GM21576 (cell line): ENCODE measurements at regions not wholly inside any gene's neighbourhood (a gene's known extent, or its start where the extent isn't known, plus 50 kb on each side); places are given as distances from the start of the nearest gene placed in this dataset.
"Not testable (repeated sequence)": the region's sequence is repeated elsewhere in the genome, so short reads cannot be mapped to it uniquely, and the experiment has no call there.

ENCODE experiments used
- ATAC-seq: cut with Tn5 transposase; IDR thresholded peaks from one replicate; pipeline ENCODE4 v1.9.1; 2021; ENCODE audit warnings: mild to moderate bottlenecking, moderate library complexity; ENCODE audit not compliant: unreplicated experiment

- no peak for ATAC-seq
Measured at GRCh38 chr3:178099274-178099673, 437.0 kb upstream of the KCNMB2 start.

DNA sequence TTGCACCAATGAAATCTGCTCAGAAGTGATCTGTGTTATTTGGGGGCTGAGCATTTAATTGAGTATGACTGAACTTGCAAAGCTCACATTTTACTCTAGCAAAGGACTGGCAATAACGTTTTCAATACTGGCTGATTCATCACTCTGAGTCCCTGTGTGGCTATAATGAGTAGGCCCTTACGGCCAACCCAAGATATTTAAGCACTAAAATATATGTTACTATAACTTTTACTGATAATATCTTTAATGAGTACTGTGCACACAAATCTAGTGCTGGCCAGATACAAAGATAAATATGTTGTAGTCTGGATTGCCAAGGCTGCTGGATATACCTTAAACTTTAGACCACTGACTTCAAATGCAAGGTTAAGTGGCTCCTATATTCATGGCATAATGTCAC, 436.4 kb upstream of the KCNMB2 start:
- no peak for ATAC-seq

GRCh38 chr3:178100908-178101307, 435.3 kb upstream of the KCNMB2 start:
- no peak for ATAC-seq

GRCh38 chr3:178103140-178103539, 433.1 kb upstream of the KCNMB2 start:
- ATAC-seq: no peak

DNA sequence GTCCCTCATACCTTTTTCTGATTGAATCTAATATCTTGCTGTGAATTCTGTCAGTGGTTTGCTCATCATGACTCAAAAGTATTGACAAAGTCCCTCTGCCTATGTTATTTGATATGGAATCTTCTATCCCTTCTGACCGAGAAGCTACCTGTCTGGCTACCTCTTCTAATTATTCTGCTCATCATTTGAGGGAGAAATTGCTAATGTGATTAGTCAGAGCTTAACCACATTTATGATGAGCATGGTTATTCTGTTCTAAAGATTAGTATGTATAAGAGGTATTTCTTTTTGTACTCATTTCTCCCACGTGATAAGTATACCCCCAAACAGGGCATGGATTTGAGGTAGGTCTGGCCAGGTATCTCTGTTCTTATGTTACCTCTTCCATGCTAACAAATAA, 428.4 kb upstream of the KCNMB2 start:
- no peak for ATAC-seq

- ATAC-seq: no peak
Measured at GRCh38 chr3:178109691-178110090, 426.5 kb upstream of the KCNMB2 start.

- ATAC-seq: no peak
Measured at GRCh38 chr3:178112134-178112533, 424.1 kb upstream of the KCNMB2 start.

DNA sequence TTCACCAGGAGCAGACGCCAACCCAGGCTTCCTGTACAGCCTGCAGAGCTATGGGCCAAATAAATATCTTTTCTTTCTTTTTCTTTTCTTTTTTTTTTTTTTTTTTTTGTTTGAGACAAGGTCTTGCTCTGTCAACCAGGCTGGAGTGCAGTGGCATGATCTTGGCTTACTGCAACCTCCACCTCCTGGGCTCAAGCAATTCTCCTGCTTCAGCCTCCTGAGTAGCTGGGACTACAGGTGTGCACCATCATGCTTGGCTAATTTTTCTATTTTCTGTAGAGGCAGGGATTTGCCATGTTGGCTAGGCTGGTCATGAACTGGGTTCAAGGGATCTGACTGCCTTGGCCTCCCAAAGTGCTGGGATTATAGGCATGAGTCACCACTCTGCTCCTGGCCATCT, 423.7 kb upstream of the KCNMB2 start:
- not testable (repeated sequence) for ATAC-seq

GRCh38 chr3:178117641-178118040, 418.6 kb upstream of the KCNMB2 start:
- ATAC-seq: no peak

DNA sequence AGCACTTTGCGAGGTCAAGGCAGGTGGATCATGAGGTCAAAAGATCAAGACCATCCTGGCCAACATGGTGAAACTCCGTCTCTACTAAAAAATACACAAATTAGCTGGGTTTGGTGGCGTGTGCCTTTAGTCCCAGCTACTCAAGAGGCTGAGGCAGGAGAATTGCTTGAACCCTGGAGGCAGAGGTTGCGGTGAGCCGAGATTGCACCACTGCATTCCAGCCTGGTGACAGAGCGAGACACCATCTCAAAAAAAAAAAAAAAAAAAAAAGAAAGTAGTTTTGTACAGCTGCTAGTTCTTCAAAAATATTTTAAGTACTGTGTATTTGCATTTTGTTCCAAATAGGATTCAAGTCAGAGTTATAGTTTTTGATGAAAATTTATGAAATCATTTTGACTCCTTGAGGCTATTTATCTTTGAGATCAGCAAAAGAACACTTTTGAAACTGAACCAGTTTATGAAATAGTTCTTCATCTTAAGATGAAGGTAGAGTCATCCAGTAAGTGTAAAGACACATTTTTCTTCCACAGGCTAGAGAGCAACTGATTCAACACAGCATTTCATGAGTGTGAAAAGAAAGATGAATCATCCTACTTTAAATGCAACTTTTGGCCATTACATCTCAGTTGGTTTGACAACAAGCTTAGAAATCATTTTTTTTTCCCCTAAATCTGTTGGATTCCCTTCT, 416.5 kb upstream of the KCNMB2 start:
- ATAC-seq: not testable (repeated sequence)

GRCh38 chr3:178120367-178120766, 415.9 kb upstream of the KCNMB2 start:
- ATAC-seq: no peak

DNA sequence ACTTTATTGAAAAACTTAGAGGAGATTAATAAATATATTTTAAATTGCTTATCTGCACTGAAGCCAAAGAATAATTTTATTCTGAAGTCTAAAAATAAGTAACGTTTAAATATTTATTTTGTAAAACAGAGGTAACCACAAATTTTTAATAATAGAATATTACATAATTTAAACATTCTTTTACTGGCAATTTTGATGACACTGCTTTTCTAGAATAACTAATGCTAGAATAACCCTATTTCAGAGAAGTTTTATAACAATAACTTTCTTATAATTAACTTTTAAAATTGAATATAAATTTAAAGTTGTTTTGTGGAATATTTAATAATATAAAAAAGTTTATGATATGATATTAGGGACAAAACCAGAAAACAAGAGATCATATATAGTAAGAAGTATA, 409.6 kb upstream of the KCNMB2 start:
- no peak for ATAC-seq

DNA sequence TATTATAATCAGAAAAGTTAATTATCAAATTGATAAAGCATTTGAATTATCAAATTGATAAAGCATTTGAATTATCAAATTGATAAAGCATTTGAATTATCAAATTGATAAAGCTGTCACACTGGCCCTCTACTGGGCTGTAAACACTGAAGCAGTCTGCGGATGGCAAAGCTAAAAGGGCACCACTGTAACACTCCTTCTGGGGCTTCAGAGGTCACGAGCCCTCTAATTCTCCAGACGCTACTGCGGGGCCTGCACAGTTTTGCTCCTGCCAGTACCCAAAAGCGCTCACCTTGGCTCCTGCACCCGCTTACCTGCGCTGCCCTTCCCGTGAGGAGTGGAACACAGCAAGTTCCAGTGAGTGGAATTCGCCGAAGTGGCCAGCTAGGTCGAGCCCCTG, 409.0 kb upstream of the KCNMB2 start:
- ATAC-seq: no peak

- ATAC-seq: no peak
Measured at GRCh38 chr3:178129109-178129508, 407.1 kb upstream of the KCNMB2 start.

- ATAC-seq: no peak
Measured at GRCh38 chr3:178131801-178132200, 404.4 kb upstream of the KCNMB2 start.

- no peak for ATAC-seq
Measured at GRCh38 chr3:178137206-178137605, 399.0 kb upstream of the KCNMB2 start.

DNA sequence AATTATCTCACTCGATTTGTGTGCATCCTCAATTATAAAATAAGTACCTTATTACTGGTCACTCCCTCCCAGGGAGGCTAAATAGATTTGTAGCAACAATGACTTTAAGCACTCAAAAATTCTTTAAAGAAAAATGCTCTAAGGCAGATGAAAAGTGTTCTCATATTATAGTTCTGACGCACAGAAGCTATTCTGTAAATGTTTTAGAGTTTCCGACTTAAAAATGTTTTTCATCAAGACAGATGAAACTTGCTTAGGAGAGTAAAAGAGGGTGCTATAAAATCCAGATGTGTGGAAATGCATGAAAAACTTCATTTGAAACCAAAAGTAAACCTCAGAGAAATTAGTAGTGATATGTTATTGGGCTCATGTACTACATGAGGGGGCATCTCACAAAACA, 398.4 kb upstream of the KCNMB2 start:
- ATAC-seq: no peak

DNA sequence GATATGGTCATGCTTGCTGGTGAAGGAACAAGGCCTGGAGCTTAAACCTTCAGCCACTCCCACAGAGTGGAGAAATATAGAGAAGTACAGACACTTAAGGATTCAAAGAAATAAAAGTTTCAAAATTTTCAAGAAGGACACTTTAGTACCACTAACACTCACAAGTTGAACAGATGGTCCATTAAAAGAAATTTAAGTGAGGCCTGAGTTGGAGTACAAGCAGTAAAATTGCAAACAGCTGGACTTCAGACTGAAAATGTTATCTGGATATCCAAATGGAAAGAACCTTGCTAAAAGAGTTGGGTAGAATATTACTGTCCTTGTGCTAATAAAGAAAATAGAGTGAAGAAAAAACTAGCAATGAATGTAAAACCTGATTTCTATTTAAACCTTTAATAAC, 397.1 kb upstream of the KCNMB2 start:
- ATAC-seq: no peak

DNA sequence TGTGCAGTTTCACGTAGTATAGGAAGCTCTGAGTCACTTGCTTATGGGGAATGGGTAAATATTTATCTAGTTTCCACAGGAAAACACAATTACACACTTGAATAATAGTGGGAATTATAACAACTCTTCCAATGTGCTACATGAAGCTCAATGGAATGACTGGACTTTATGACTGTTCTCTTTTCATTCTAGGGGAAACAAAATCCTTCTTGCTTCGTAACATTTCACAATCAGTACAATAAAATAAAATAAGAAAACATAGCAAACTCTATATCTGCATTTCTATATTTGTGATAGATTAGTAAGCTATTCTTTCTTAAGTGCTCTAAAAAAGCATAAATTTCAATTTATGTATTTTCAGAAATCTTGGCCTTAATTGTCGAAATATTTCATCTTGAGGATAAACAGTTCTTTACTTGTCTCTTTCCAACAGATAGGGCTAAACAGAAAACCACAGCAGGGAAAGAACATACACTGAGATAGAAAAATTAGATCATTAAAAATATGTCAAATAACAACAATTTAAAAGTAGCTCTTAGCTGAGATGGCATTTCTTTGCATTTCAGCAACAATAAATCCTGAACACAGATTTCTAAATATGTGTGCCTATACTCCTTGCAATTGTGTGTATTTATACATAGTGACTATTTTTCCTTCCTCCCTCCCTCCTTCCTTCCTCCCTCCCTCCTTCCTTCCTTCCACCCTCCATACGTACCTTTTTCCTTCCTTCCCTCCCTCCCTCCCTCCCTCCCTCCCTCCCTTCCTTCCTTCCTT, 395.5 kb upstream of the KCNMB2 start:
- no peak for ATAC-seq

- not testable (repeated sequence) for ATAC-seq
Measured at GRCh38 chr3:178141305-178141684, 394.9 kb upstream of the KCNMB2 start.

GRCh38 chr3:178146406-178146831, 389.8 kb upstream of the KCNMB2 start:
- no peak for ATAC-seq

DNA sequence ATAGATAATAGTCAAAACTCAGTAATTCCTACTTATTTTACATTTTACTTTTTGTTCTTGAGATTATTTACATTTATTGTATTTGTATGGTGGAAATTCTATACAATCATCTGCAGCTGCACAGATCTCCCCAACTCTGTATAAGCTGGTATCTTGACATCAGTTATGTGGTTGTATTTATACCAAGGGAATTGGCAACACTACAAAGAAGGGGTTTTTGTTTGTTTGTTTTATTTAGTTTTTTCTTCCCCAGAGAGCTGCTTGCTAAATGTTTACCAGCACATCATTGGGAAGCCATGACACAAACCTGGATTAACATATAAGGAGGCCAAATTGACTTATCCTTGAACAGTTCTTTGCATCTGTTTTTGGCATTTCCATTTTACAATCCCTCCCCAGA, 389.2 kb upstream of the KCNMB2 start:
- no peak for ATAC-seq
